ENCODE measurements at regions not wholly inside any gene's neighbourhood (a gene's known extent, or its start where the extent isn't known, plus 50 kb on each side); places are given as distances from the start of the nearest gene placed in this dataset.

- TF ChIP-seq CTCF (IDR thresholded peaks at IDR 0.05; ENCODE audit: borderline replicate concordance, extremely low read depth, low read length, poor library complexity, severe bottlenecking) (no peak), EZH2 (IDR thresholded peaks at IDR 0.05; ENCODE audit: borderline replicate concordance, low read depth, low read length, severe bottlenecking) (no peak)
Measured at GRCh38 chr6:71537717-71538116, 249.1 kb downstream of the OGFRL1 start.

Data from DND-41 (cell line).